DND-41 (cell line): ENCODE measurements at regions not wholly inside any gene's neighbourhood (a gene's known extent, or its start where the extent isn't known, plus 50 kb on each side); places are given as distances from the start of the nearest gene placed in this dataset.

Experiments used
- EZH2 ChIP-seq: IDR thresholded peaks from 3 replicates; pipeline ENCODE4 v1.6.1; 2012; ENCODE audit warnings: borderline replicate concordance, low read depth, mild to moderate bottlenecking, moderate library complexity, low read length, inconsistent platforms; ENCODE audit not compliant: severe bottlenecking
- TF ChIP-seq, protein P1 (sequence below): IDR thresholded peaks from 2 replicates; pipeline ENCODE4 v1.5.1; 2012; ENCODE audit warnings: borderline replicate concordance, low read length, moderate library complexity, mild to moderate bottlenecking; ENCODE audit not compliant: poor library complexity, severe bottlenecking; ENCODE audit errors: extremely low read depth

GRCh38 chr1:67945733-67946374 is 104.6 kb downstream of the DIRAS3 start:
- TF ChIP-seq, protein P1, sequence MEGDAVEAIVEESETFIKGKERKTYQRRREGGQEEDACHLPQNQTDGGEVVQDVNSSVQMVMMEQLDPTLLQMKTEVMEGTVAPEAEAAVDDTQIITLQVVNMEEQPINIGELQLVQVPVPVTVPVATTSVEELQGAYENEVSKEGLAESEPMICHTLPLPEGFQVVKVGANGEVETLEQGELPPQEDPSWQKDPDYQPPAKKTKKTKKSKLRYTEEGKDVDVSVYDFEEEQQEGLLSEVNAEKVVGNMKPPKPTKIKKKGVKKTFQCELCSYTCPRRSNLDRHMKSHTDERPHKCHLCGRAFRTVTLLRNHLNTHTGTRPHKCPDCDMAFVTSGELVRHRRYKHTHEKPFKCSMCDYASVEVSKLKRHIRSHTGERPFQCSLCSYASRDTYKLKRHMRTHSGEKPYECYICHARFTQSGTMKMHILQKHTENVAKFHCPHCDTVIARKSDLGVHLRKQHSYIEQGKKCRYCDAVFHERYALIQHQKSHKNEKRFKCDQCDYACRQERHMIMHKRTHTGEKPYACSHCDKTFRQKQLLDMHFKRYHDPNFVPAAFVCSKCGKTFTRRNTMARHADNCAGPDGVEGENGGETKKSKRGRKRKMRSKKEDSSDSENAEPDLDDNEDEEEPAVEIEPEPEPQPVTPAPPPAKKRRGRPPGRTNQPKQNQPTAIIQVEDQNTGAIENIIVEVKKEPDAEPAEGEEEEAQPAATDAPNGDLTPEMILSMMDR: no peak
- no peak for TF ChIP-seq EZH2
